ENCODE measurements at regions not wholly inside any gene's neighbourhood (a gene's known extent, or its start where the extent isn't known, plus 50 kb on each side); places are given as distances from the start of the nearest gene placed in this dataset.

- no peak overlapping the region for H3K4me3 ChIP-seq (ENCODE audit: low read depth, low read length)
- peak; percentile 2 for DNase-seq (ENCODE audit: low read depth)
- no peak for TF ChIP-seq CTCF (IDR thresholded peaks at IDR 0.05; ENCODE audit: control insufficient read depth, extremely low read depth, insufficient read depth)
These were observed 95.6 kb downstream of the ASCL1 start for GRCh38 chr12:103053089-103053488.

GRCh38 chr12:103073630-103074029, 116.2 kb downstream of the ASCL1 start:
- no peak overlapping the region for H3K4me3 ChIP-seq (ENCODE audit: low read depth, low read length)
- DNase-seq (ENCODE audit: low read depth), result no peak
- no peak for TF ChIP-seq CTCF (IDR thresholded peaks at IDR 0.05; ENCODE audit: control insufficient read depth, extremely low read depth, insufficient read depth)

- no peak overlapping the region for H3K4me3 ChIP-seq (ENCODE audit: low read depth, low read length)
- no peak for DNase-seq (ENCODE audit: low read depth)
- TF ChIP-seq CTCF (IDR thresholded peaks at IDR 0.05; ENCODE audit: control insufficient read depth, extremely low read depth, insufficient read depth), result no peak
These were observed 118.4 kb downstream of the ASCL1 start for GRCh38 chr12:103075848-103076247.

GRCh38 chr12:103077108-103077773, 119.8 kb downstream of the ASCL1 start:
- TF ChIP-seq CTCF (IDR thresholded peaks at IDR 0.05; ENCODE audit: control insufficient read depth, extremely low read depth, insufficient read depth), result no peak
- no peak for DNase-seq (ENCODE audit: low read depth)
- no peak overlapping the region for H3K4me3 ChIP-seq (ENCODE audit: low read depth, low read length)

- no peak overlapping the region for H3K4me3 ChIP-seq (ENCODE audit: low read depth, low read length)
- TF ChIP-seq CTCF (IDR thresholded peaks at IDR 0.05; ENCODE audit: control insufficient read depth, extremely low read depth, insufficient read depth), result no peak
- DNase-seq (ENCODE audit: low read depth), result no peak
These were observed 128.1 kb downstream of the ASCL1 start for GRCh38 chr12:103085541-103085940.

GRCh38 chr12:103086471-103086870, 129.0 kb downstream of the ASCL1 start:
- no peak overlapping the region for H3K4me3 ChIP-seq (ENCODE audit: low read depth, low read length)
- TF ChIP-seq CTCF (IDR thresholded peaks at IDR 0.05; ENCODE audit: control insufficient read depth, extremely low read depth, insufficient read depth), result no peak
- no peak for DNase-seq (ENCODE audit: low read depth)

- TF ChIP-seq CTCF (IDR thresholded peaks at IDR 0.05; ENCODE audit: control insufficient read depth, extremely low read depth, insufficient read depth), result no peak
- DNase-seq (ENCODE audit: low read depth), result no peak
- no peak overlapping the region for H3K4me3 ChIP-seq (ENCODE audit: low read depth, low read length)
These were observed 136.1 kb downstream of the ASCL1 start for GRCh38 chr12:103093499-103094106.
